ENCODE measurements at regions not wholly inside any gene's neighbourhood (a gene's known extent, or its start where the extent isn't known, plus 50 kb on each side); places are given as distances from the start of the nearest gene placed in this dataset.

DNA sequence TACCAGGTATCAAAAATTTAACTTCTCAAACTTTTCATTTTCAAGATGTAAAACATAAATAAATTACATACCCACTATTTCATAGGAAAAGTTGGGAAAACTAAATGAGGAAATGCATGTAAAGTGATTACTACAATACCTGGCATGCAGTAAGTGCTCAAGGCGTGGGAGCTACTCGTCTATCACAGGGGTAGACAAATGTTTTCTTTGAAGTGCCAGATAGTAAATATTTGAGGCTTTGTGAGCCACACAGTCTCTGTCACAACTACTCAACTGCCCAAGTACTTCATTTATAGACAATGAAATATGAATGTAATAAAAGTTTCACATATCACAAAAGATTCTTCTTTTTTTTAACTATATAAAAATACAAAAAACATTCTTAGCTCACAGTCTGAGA, 96.4 kb upstream of the PCGF5 start:
- TF ChIP-seq POLR2A (IDR thresholded peaks at IDR 0.05) (no peak), CTCF (IDR thresholded peaks at IDR 0.05) (no peak), EP300 (IDR thresholded peaks at IDR 0.05) (no peak)

Data from tibial nerve (tissue), 4 donors.